Coronary artery (tissue), 2 donors: ENCODE measurements at regions not wholly inside any gene's neighbourhood (a gene's known extent, or its start where the extent isn't known, plus 50 kb on each side); places are given as distances from the start of the nearest gene placed in this dataset.
"Not testable (repeated sequence)": the region's sequence is repeated elsewhere in the genome, so short reads cannot be mapped to it uniquely, and the experiment has no call there.

Source experiments
- DNase-seq: peaks from one replicate; pipeline ENCODE4 v3.0.0-alpha.2; 2017; ENCODE audit warnings: low spot score
- H3K27ac ChIP-seq, 2 donors: fragments of 200-600 bp; sonication (generic); one replicate each; pipeline ENCODE4 v1.5.1; 2016 to 2019
- H3K4me3 ChIP-seq: fragments of 200-600 bp; sonication (generic); 2 replicates; pipeline ENCODE4 v1.5.1; 2016; ENCODE audit warnings: mild to moderate bottlenecking, moderate library complexity
- CTCF ChIP-seq: fragments of 200-600 bp; sonication (generic); IDR thresholded peaks from one replicate; pipeline ENCODE4 v1.5.1; 2019; ENCODE audit warnings: antibody characterized with exemption

- DNase-seq, H3K27ac ChIP-seq, H3K4me3 ChIP-seq: not testable (repeated sequence)
Observed at GRCh38 chr4:74505355-74505978, 60.5 kb downstream of the AREG start.

- H3K27ac ChIP-seq, H3K4me3 ChIP-seq, DNase-seq: not testable (repeated sequence)
Observed at GRCh38 chr4:74509363-74509762, 64.4 kb downstream of the AREG start.

GRCh38 chr4:74516303-74516702 is 71.4 kb downstream of the AREG start:
- DNase-seq, result no peak
- no peak overlapping the region for H3K27ac ChIP-seq
- no peak overlapping the region for H3K4me3 ChIP-seq
- TF ChIP-seq CTCF, result no peak

- Histone ChIP-seq H3K27ac (no peak overlapping the region), H3K4me3 (no peak overlapping the region)
- TF ChIP-seq CTCF, result no peak
- DNase-seq, result no peak
Observed at GRCh38 chr4:74517996-74518395, 73.1 kb downstream of the AREG start.

GRCh38 chr4:74522251-74522991 is 77.5 kb downstream of the AREG start:
- Histone ChIP-seq H3K4me3 (no peak overlapping the region), H3K27ac (no peak overlapping the region)
- DNase-seq, result no peak
- TF ChIP-seq CTCF, result no peak

GRCh38 chr4:74523096-74523495 is 78.2 kb downstream of the AREG start:
- H3K27ac ChIP-seq, result no peak overlapping the region
- H3K4me3 ChIP-seq, result no peak overlapping the region
- no peak for DNase-seq
- no peak for TF ChIP-seq CTCF

- DNase-seq, result no peak
- Histone ChIP-seq H3K27ac (no peak overlapping the region), H3K4me3 (no peak overlapping the region)
- TF ChIP-seq CTCF, result no peak
Observed at GRCh38 chr4:74524985-74525384, 80.0 kb downstream of the AREG start.

- Histone ChIP-seq H3K4me3 (no peak overlapping the region), H3K27ac (no peak overlapping the region)
- TF ChIP-seq CTCF, result no peak
- no peak for DNase-seq
Observed at GRCh38 chr4:74527049-74527448, 82.1 kb downstream of the AREG start.
